ENCODE measurements at regions not wholly inside any gene's neighbourhood (a gene's known extent, or its start where the extent isn't known, plus 50 kb on each side); places are given as distances from the start of the nearest gene placed in this dataset.

- H3K27ac Mint-ChIP-seq: no peak overlapping the region
- H3K4me1 Mint-ChIP-seq: no peaks in the 10 kb centered on the region
- H3K9me3 Mint-ChIP-seq: peaks cover 41% of the 10 kb centered on the region
- TF ChIP-seq CTCF (IDR thresholded peaks at IDR 0.05; ENCODE audit: unreplicated experiment): no peak
- no peaks in the 10 kb centered on the region for H3K36me3 Mint-ChIP-seq
- no peak for DNase-seq (ENCODE audit: low spot score in 2 of 2, unreplicated experiment in 2 of 2)
- H3K4me3 Mint-ChIP-seq: no peak overlapping the region
- H3K27me3 Mint-ChIP-seq (ENCODE audit: low read depth): no peaks in the 10 kb centered on the region
Measured at GRCh38 chr9:117625154-117625553, 79.0 kb upstream of the TLR4 start.

- Mint-ChIP-seq H3K4me1 (no peaks in the 10 kb centered on the region), H3K27me3 (ENCODE audit: low read depth) (peaks cover 2% of the 10 kb centered on the region), H3K4me3 (no peak overlapping the region), H3K9me3 (peaks cover 44% of the 10 kb centered on the region), H3K36me3 (no peaks in the 10 kb centered on the region), H3K27ac (no peak overlapping the region)
- no peak for TF ChIP-seq CTCF (IDR thresholded peaks at IDR 0.05; ENCODE audit: unreplicated experiment)
- no peak for DNase-seq (ENCODE audit: low spot score in 2 of 2, unreplicated experiment in 2 of 2)
Measured at GRCh38 chr9:117624106-117624505, 80.1 kb upstream of the TLR4 start.

- H3K4me3 Mint-ChIP-seq: no peak overlapping the region
- H3K27ac Mint-ChIP-seq: no peak overlapping the region
- DNase-seq (ENCODE audit: low spot score in 2 of 2, unreplicated experiment in 2 of 2): no peak
- TF ChIP-seq CTCF (IDR thresholded peaks at IDR 0.05; ENCODE audit: unreplicated experiment): no peak
- H3K9me3 Mint-ChIP-seq: peaks cover 44% of the 10 kb centered on the region
- peaks cover 2% of the 10 kb centered on the region for H3K27me3 Mint-ChIP-seq (ENCODE audit: low read depth)
- no peaks in the 10 kb centered on the region for H3K4me1 Mint-ChIP-seq
- H3K36me3 Mint-ChIP-seq: no peaks in the 10 kb centered on the region
Measured at GRCh38 chr9:117622347-117622746, 81.9 kb upstream of the TLR4 start.

- H3K4me3 Mint-ChIP-seq: no peak overlapping the region
- DNase-seq (ENCODE audit: low spot score in 2 of 2, unreplicated experiment in 2 of 2): no peak
- H3K4me1 Mint-ChIP-seq: no peaks in the 10 kb centered on the region
- H3K27ac Mint-ChIP-seq: no peak overlapping the region
- no peak for TF ChIP-seq CTCF (IDR thresholded peaks at IDR 0.05; ENCODE audit: unreplicated experiment)
- H3K36me3 Mint-ChIP-seq: no peaks in the 10 kb centered on the region
- peaks cover 13% of the 10 kb centered on the region for H3K27me3 Mint-ChIP-seq (ENCODE audit: low read depth)
- peaks cover 7% of the 10 kb centered on the region for H3K9me3 Mint-ChIP-seq
Measured at GRCh38 chr9:117616431-117616831, 87.8 kb upstream of the TLR4 start.

GRCh38 chr9:117612317-117612716 lies 91.9 kb upstream of the TLR4 start:
- Mint-ChIP-seq H3K27me3 (ENCODE audit: low read depth) (peaks cover 11% of the 10 kb centered on the region), H3K4me3 (no peak overlapping the region)

More at GRCh38 chr9:117612317-117612716, 91.9 kb upstream of the TLR4 start:
- Mint-ChIP-seq H3K4me1 (no peaks in the 10 kb centered on the region), H3K9me3 (peaks cover 4% of the 10 kb centered on the region), H3K36me3 (no peaks in the 10 kb centered on the region), H3K27ac (no peak overlapping the region)
- TF ChIP-seq CTCF (IDR thresholded peaks at IDR 0.05; ENCODE audit: unreplicated experiment): no peak
- no peak for DNase-seq (ENCODE audit: low spot score in 2 of 2, unreplicated experiment in 2 of 2)

Data from mesothelial cell of epicardium (in vitro differentiated cells).